GM23338 (cell line): ENCODE measurements at regions not wholly inside any gene's neighbourhood (a gene's known extent, or its start where the extent isn't known, plus 50 kb on each side); places are given as distances from the start of the nearest gene placed in this dataset.
"Not testable (repeated sequence)": the region's sequence is repeated elsewhere in the genome, so short reads cannot be mapped to it uniquely, and the experiment has no call there.

Experiments used
- ATAC-seq: fragments of 200-7000 bp; cut with Tn5 transposase; 3 replicates; pipeline ENCODE4 v1.9.1; 2020
- DNase-seq: peaks from one replicate; pipeline ENCODE4 v3.0.0-alpha.2; 2015; ENCODE audit warnings: low spot score
- H2AFZ ChIP-seq: fragments of 200-600 bp; sonication (generic); 2 replicates; pipeline ENCODE4 v1.8.0; 2016; ENCODE audit warnings: antibody characterized with exemption, mild to moderate bottlenecking, moderate library complexity
- H3F3A ChIP-seq: fragments of 200-600 bp; sonication (generic); replicated peaks from 2 replicates; pipeline ENCODE4 v1.8.0; 2017; ENCODE audit warnings: antibody characterized with exemption, mixed run types, low read depth
- H3K27ac ChIP-seq: fragments of 200-600 bp; sonication (generic); 2 replicates; pipeline ENCODE4 v1.6.1; 2016; ENCODE audit warnings: low read depth
- H3K27me3 ChIP-seq: fragments of 200-600 bp; sonication (generic); 2 replicates; pipeline ENCODE4 v1.8.0; 2016; ENCODE audit warnings: mild to moderate bottlenecking, mixed run types, moderate library complexity; ENCODE audit not compliant: insufficient read depth
- H3K36me3 ChIP-seq: fragments of 200-600 bp; sonication (generic); 2 replicates; pipeline ENCODE4 v1.8.0; 2016; ENCODE audit warnings: mild to moderate bottlenecking; ENCODE audit not compliant: insufficient read depth
- H3K4me1 ChIP-seq: fragments of 200-600 bp; sonication (generic); 2 replicates; pipeline ENCODE4 v1.8.0; 2016; ENCODE audit warnings: mild to moderate bottlenecking, moderate library complexity; ENCODE audit not compliant: insufficient read depth
- H3K4me2 ChIP-seq: fragments of 200-600 bp; sonication (generic); 2 replicates; pipeline ENCODE4 v1.7.1; 2017; ENCODE audit warnings: mixed run types
- H3K4me3 ChIP-seq: fragments of 200-600 bp; sonication (generic); 2 replicates; pipeline ENCODE4 v1.6.1; 2016; ENCODE audit warnings: mixed run types
- H3K79me2 ChIP-seq: fragments of 200-600 bp; sonication (generic); replicated peaks from 2 replicates; pipeline ENCODE4 v1.8.0; 2017; ENCODE audit warnings: mild to moderate bottlenecking; ENCODE audit not compliant: insufficient read depth
- H3K9me2 ChIP-seq: fragments of 200-600 bp; sonication (generic); 2 replicates; pipeline ENCODE4 v1.8.0; 2017; ENCODE audit not compliant: insufficient read depth
- H4K20me1 ChIP-seq: fragments of 200-600 bp; sonication (generic); replicated peaks from 2 replicates; pipeline ENCODE4 v1.8.0; 2017; ENCODE audit warnings: mild to moderate bottlenecking; ENCODE audit not compliant: insufficient read depth
- H3K27ac Mint-ChIP-seq: 2 replicates; pipeline ENCODE4 v1.8.0; 2020; ENCODE audit warnings: inconsistent platforms, mild to moderate bottlenecking, moderate library complexity, mixed read lengths
- H3K27me3 Mint-ChIP-seq: 3 replicates; pipeline ENCODE4 v1.8.0; 2022; ENCODE audit warnings: low read depth, mild to moderate bottlenecking, moderate library complexity, mixed read lengths, inconsistent platforms; ENCODE audit not compliant: insufficient read depth, poor library complexity
- H3K36me3 Mint-ChIP-seq: 3 replicates; pipeline ENCODE4 v1.8.0; 2021; ENCODE audit warnings: low read depth, mild to moderate bottlenecking, inconsistent platforms, moderate library complexity, mixed read lengths
- H3K4me1 Mint-ChIP-seq: 3 replicates; pipeline ENCODE4 v1.8.0; 2020; ENCODE audit warnings: mild to moderate bottlenecking, inconsistent platforms, mixed read lengths
- H3K4me3 Mint-ChIP-seq: 3 replicates; pipeline ENCODE4 v1.8.0; 2021; ENCODE audit warnings: moderate library complexity, mild to moderate bottlenecking, inconsistent platforms, mixed read lengths
- H3K9me3 Mint-ChIP-seq: 3 replicates; pipeline ENCODE4 v1.8.0; 2020; ENCODE audit warnings: moderate library complexity, mild to moderate bottlenecking, inconsistent platforms, mixed read lengths
- TF ChIP-seq, protein P1 (sequence below): fragments of 250-450 bp; sonication (Bioruptor Pico); IDR thresholded peaks from 2 replicates; pipeline ENCODE4 v1.5.0; 2020; ENCODE audit warnings: mild to moderate bottlenecking, moderate library complexity

DNA sequence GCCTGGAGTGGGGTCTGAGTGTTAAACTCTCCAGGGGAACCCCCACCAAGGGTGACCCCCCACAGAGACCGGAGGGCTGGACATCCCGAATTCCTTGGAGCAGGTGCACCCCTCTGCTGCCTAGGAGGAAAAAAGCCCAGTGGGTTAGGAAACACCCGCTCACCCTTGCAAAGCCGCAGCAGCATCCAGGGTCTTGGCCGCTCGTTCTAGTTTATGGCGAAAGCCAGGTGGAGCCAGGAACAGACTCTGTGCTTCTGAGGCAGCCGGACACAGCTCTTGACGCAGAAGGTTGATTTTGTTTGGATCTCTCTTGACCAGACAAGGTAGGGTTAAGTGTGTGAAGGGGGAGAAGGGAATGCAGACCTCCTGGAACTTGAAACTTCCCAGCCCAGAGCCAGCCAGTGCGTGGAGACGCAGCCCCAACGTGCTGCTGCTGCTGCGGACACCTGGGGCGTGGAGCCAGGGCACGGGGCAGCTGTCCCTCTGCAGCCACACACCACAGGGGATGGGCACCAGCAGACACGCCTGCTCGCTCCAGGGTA is 154.5 kb downstream of the LAT start (continued):
- TF ChIP-seq, protein P1, sequence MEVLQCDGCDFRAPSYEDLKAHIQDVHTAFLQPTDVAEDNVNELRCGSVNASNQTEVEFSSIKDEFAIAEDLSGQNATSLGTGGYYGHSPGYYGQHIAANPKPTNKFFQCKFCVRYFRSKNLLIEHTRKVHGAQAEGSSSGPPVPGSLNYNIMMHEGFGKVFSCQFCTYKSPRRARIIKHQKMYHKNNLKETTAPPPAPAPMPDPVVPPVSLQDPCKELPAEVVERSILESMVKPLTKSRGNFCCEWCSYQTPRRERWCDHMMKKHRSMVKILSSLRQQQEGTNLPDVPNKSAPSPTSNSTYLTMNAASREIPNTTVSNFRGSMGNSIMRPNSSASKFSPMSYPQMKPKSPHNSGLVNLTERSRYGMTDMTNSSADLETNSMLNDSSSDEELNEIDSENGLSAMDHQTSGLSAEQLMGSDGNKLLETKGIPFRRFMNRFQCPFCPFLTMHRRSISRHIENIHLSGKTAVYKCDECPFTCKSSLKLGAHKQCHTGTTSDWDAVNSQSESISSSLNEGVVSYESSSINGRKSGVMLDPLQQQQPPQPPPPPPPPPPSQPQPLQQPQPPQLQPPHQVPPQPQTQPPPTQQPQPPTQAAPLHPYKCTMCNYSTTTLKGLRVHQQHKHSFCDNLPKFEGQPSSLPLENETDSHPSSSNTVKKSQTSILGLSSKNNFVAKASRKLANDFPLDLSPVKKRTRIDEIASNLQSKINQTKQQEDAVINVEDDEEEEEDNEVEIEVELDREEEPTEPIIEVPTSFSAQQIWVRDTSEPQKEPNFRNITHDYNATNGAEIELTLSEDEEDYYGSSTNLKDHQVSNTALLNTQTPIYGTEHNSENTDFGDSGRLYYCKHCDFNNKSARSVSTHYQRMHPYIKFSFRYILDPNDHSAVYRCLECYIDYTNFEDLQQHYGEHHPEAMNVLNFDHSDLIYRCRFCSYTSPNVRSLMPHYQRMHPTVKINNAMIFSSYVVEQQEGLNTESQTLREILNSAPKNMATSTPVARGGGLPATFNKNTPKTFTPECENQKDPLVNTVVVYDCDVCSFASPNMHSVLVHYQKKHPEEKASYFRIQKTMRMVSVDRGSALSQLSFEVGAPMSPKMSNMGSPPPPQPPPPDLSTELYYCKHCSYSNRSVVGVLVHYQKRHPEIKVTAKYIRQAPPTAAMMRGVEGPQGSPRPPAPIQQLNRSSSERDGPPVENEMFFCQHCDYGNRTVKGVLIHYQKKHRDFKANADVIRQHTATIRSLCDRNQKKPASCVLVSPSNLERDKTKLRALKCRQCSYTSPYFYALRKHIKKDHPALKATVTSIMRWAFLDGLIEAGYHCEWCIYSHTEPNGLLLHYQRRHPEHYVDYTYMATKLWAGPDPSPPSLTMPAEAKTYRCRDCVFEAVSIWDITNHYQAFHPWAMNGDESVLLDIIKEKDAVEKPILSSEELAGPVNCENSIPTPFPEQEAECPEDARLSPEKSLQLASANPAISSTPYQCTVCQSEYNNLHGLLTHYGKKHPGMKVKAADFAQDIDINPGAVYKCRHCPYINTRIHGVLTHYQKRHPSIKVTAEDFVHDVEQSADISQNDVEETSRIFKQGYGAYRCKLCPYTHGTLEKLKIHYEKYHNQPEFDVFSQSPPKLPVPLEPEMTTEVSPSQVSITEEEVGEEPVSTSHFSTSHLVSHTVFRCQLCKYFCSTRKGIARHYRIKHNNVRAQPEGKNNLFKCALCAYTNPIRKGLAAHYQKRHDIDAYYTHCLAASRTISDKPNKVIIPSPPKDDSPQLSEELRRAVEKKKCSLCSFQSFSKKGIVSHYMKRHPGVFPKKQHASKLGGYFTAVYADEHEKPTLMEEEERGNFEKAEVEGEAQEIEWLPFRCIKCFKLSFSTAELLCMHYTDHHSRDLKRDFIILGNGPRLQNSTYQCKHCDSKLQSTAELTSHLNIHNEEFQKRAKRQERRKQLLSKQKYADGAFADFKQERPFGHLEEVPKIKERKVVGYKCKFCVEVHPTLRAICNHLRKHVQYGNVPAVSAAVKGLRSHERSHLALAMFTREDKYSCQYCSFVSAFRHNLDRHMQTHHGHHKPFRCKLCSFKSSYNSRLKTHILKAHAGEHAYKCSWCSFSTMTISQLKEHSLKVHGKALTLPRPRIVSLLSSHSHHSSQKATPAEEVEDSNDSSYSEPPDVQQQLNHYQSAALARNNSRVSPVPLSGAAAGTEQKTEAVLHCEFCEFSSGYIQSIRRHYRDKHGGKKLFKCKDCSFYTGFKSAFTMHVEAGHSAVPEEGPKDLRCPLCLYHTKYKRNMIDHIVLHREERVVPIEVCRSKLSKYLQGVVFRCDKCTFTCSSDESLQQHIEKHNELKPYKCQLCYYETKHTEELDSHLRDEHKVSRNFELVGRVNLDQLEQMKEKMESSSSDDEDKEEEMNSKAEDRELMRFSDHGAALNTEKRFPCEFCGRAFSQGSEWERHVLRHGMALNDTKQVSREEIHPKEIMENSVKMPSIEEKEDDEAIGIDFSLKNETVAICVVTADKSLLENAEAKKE (CRISPR knock-in tag) = no peak

DNA sequence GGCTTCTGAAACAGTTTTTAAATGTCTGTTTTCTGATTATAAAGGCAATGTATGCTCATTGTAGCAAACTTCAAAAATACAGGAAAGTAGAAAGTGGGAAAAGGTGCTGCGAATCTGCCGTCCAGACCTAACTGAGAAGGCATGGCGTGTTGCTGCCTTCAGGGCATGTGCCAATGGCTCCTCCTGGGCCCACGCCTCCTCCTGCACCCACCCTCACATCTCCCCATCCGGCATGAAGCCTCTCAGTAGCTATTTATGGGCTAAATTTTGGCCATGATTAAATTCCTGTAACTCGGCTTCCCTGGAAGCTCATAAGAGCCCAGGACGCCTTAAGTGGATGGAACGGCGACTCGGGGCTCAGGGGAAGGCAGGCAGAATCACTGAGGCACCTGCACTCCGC is 153.8 kb downstream of the LAT start:
- H3K27ac ChIP-seq, H3K9me3 Mint-ChIP-seq, H2AFZ ChIP-seq, H3K36me3 Mint-ChIP-seq, ATAC-seq, H3K4me3 ChIP-seq, H3K27ac Mint-ChIP-seq, H3K4me1 ChIP-seq, H4K20me1 ChIP-seq, H3K27me3 Mint-ChIP-seq, H3K27me3 ChIP-seq, H3K4me1 Mint-ChIP-seq, H3K79me2 ChIP-seq, DNase-seq, H3K9me2 ChIP-seq, H3K4me2 ChIP-seq, H3K36me3 ChIP-seq, H3K4me3 Mint-ChIP-seq, H3F3A ChIP-seq: not testable (repeated sequence)

DNA sequence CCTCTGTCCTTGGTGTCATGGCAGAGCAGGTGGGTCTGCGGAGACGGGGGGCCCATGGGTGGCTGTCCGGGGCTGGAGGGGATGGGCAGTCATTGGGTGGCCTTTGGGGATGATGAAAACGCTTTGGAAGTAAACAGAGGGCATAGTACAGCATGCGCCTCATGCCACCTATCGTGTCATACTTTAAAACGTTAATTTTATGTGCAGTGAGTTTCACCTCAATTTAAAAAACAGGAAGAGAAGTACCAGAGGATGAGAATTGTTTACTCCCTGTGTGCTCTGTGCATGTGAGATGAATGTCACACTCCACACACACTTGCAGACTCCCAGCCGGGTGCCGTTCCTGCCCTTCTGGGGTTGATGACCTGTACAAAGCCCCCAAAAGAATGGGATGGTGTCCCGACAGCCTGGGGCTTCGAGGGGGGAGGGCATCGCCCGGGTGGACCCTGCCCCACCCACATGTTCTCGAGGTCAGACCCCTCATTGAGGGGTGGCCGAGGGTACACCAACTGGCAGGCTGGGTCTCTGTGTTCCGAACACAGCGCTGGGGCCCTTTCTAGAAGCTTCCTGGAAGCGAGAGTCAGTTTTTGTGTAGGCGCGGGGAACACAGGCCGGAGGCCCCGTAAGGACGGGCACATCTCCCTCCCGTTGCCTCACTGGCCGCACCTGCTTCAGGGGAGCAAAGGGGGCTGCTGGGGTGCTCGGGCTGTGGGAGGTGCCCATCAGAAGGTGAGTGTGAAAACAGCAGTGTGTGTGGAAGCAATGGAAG is 153.2 kb downstream of the LAT start:
- not testable (repeated sequence) for H3K4me3 Mint-ChIP-seq, ATAC-seq, DNase-seq

DNA sequence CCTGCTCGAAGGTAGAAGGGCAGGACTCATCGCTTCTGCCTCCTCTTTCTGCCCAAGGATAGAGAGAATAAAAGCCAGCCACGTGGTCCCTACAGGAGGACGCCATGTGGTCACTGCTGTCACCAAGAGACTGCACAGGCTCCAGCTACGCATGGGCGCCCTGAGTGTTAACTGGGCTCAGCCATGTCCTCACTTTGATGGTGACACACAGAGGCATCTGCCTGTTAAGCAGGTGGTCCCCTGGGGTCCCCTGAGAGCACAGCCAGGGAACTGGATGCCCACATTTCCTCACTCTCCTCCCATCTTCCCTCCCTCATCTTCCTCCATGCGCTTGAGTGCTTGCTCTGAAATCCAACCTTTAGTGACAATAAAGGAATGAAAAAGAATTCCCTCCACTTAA is 152.6 kb downstream of the LAT start:
- H3K4me3 ChIP-seq, H3K9me3 Mint-ChIP-seq, H3K36me3 ChIP-seq, H3K9me2 ChIP-seq, H3K4me1 Mint-ChIP-seq, H3K27me3 Mint-ChIP-seq, DNase-seq, H2AFZ ChIP-seq, ATAC-seq, H3K4me3 Mint-ChIP-seq, H3F3A ChIP-seq, H3K79me2 ChIP-seq, H3K27ac ChIP-seq, H4K20me1 ChIP-seq, H3K4me2 ChIP-seq, H3K27me3 ChIP-seq, H3K27ac Mint-ChIP-seq, H3K4me1 ChIP-seq, H3K36me3 Mint-ChIP-seq: not testable (repeated sequence)

More for the DNA sequence above, 153.2 kb downstream of the LAT start:
- not testable (repeated sequence) for H3K27me3 ChIP-seq, H3K36me3 Mint-ChIP-seq, H3K9me2 ChIP-seq, H3K36me3 ChIP-seq, H3K27ac Mint-ChIP-seq, H3K9me3 Mint-ChIP-seq, H3K27me3 Mint-ChIP-seq, H2AFZ ChIP-seq, H3K4me2 ChIP-seq, H3K27ac ChIP-seq, H3K4me1 ChIP-seq, H3K4me3 ChIP-seq, H4K20me1 ChIP-seq, H3F3A ChIP-seq, H3K79me2 ChIP-seq, H3K4me1 Mint-ChIP-seq

DNA sequence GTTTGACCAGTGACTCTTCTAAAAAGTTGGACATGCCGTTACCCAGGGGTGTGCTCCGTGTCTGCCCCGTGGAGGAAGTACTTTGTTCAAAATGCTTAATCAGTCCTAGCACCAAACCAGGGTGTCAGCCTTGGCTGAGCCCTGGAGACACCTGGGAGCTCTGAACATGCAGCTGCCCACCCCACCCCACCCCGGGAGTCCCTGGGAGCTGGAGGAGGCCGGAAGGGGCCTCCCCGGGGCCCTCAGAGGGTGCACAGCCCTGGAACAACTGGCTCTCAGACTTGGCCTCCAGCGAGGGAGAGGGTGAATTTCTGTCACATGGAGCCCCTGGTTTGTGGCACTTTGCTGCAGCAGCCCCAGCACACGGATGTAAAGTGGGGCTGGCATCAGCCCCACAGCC is 152.1 kb downstream of the LAT start:
- H3K4me1 ChIP-seq, DNase-seq, H3K27me3 ChIP-seq, H3K27ac Mint-ChIP-seq, H3F3A ChIP-seq, H2AFZ ChIP-seq, H3K27ac ChIP-seq, H3K4me2 ChIP-seq, H3K4me1 Mint-ChIP-seq, H3K36me3 ChIP-seq, H4K20me1 ChIP-seq, H3K27me3 Mint-ChIP-seq, H3K9me3 Mint-ChIP-seq, H3K4me3 ChIP-seq, H3K9me2 ChIP-seq, H3K4me3 Mint-ChIP-seq, ATAC-seq, H3K36me3 Mint-ChIP-seq, H3K79me2 ChIP-seq: not testable (repeated sequence)
